Thyroid gland (tissue), 4 donors: ENCODE measurements at regions not wholly inside any gene's neighbourhood (a gene's known extent, or its start where the extent isn't known, plus 50 kb on each side); places are given as distances from the start of the nearest gene placed in this dataset.

ENCODE experiments used
- CTCF ChIP-seq, 6 experiments: fragments of 200-600 bp in 3 of 6; fragments of 450-650 bp in 3 of 6; sonication (generic) in 3 of 6; IDR thresholded peaks; one replicate each; pipeline ENCODE4 v1.5.1; 2016 to 2019; ENCODE audit warnings: antibody characterized with exemption in 6 of 6, mild to moderate bottlenecking in 2 of 6, inconsistent platforms in 1 of 6, moderate library complexity in 1 of 6
- POLR2A ChIP-seq, 2 donors: fragments of 450-650 bp; IDR thresholded peaks; one replicate each; pipeline ENCODE4 v1.6.1; 2017; ENCODE audit warnings: antibody characterized with exemption in 2 of 2, mild to moderate bottlenecking in 2 of 2, moderate library complexity in 1 of 2

GRCh38 chr11:130792772-130793171 lies 123.5 kb downstream of the SNX19 start:
- no peak for TF ChIP-seq POLR2A (IDR thresholded peaks at IDR 0.05)
- no peak for TF ChIP-seq CTCF (IDR thresholded peaks at IDR 0.05)
